ENCODE measurements at regions not wholly inside any gene's neighbourhood (a gene's known extent, or its start where the extent isn't known, plus 50 kb on each side); places are given as distances from the start of the nearest gene placed in this dataset.
A peak's percentile ranks its signal among the peaks of the same experiment; 100 is the strongest.

DNA sequence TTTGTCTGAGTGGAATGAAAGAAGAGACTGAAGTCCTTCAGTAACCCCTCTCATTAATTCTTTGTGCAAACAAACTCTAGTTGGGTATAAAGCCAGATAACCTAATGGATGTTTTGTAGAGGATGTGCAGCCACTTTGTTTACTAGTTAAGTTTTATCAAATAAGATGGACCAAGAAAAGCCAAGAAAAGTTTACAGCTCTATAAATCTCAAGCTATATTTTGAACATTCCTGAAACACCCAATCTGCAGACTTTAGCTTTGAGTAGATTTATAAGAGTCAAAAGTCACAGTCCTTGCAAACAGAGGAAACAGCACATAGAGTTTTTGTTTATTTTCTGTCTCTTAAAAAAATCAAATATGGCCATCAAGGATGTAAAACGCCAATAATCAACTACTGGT lies 452.9 kb downstream of the SPRY1 start:
- TF ChIP-seq EP300 (IDR thresholded peaks at IDR 0.05) (no peak), CTCF (IDR thresholded peaks at IDR 0.05) (no peak), POLR2AphosphoS5 (IDR thresholded peaks at IDR 0.05) (no peak), POLR2A (IDR thresholded peaks at IDR 0.05) (no peak)
- Histone ChIP-seq H3K27ac (no peak overlapping the region), H3K9me3 (no peaks in the 10 kb centered on the region), H3K4me3 (no peak overlapping the region), H3K4me1 (no peaks in the 10 kb centered on the region), H3K36me3 (no peaks in the 10 kb centered on the region), H3K27me3 (no peaks in the 10 kb centered on the region)
- intact Hi-C loops (cut with DNase I), result no loop called here
- 19 to 76% methylated on average over 1 of the region's 1 CpG for WGBS, 2 donors
- DNase-seq, result no peak

- intact Hi-C loops (cut with DNase I), result no loop called here
- no peaks in the 10 kb centered on the region for H3K27me3 ChIP-seq
- no peak for TF ChIP-seq POLR2AphosphoS5 (IDR thresholded peaks at IDR 0.05)
- no peak for TF ChIP-seq EP300 (IDR thresholded peaks at IDR 0.05)
- no peak for TF ChIP-seq CTCF (IDR thresholded peaks at IDR 0.05)
- no peak for TF ChIP-seq POLR2A (IDR thresholded peaks at IDR 0.05)
- DNase-seq, result no peak
- no peak overlapping the region for H3K4me3 ChIP-seq
- no peaks in the 10 kb centered on the region for H3K4me1 ChIP-seq
- WGBS, 2 donors, result 87 to 92% methylated on average over 3 of the region's 3 CpGs
- no peaks in the 10 kb centered on the region for H3K36me3 ChIP-seq
- no peaks in the 10 kb centered on the region for H3K9me3 ChIP-seq
- no peak overlapping the region for H3K27ac ChIP-seq
Measured at GRCh38 chr4:123851521-123851920, 454.9 kb downstream of the SPRY1 start.

DNA sequence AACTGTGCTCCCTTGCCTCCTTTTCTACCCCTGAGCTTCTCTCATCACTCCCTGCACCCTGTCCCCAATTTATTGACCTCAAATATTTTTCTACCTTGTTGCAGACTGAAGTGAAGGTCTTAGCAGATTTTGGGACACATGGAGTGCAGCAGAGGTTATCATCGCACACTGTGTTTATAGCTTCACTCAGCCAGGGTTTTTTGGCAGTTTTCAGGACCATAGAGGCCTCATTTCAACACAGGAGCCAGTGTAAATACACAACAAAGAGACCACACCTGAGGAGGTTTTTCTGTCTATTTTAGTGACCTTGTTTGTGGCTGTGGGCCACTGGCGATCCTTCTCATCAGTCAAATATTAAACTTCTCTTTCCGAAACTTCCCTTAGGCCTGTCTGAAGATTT lies 457.1 kb downstream of the SPRY1 start:
- Histone ChIP-seq H3K36me3 (no peaks in the 10 kb centered on the region), H3K9me3 (no peaks in the 10 kb centered on the region), H3K4me1 (no peaks in the 10 kb centered on the region), H3K4me3 (no peak overlapping the region), H3K27me3 (no peaks in the 10 kb centered on the region), H3K27ac (no peak overlapping the region)
- 96% methylated on average over 3 of the region's 3 CpGs for WGBS, 2 donors
- intact Hi-C loops (cut with DNase I), result no loop called here
- DNase-seq, result no peak
- TF ChIP-seq CTCF (IDR thresholded peaks at IDR 0.05) (no peak), POLR2A (IDR thresholded peaks at IDR 0.05) (no peak), EP300 (IDR thresholded peaks at IDR 0.05) (no peak), POLR2AphosphoS5 (IDR thresholded peaks at IDR 0.05) (no peak)

GRCh38 chr4:123856689-123857545 lies 460.3 kb downstream of the SPRY1 start:
- no peaks in the 10 kb centered on the region for H3K4me1 ChIP-seq
- 4 to 19% methylated on average over 9 of the region's 9 CpGs for WGBS, 2 donors
- no peak for DNase-seq
- intact Hi-C loops (cut with DNase I), result no loop called here
- H3K27ac ChIP-seq, result peak overlapping the region; percentile 36 to 58 (median 46)
- H3K4me3 ChIP-seq, result no peak overlapping the region
- no peaks in the 10 kb centered on the region for H3K9me3 ChIP-seq
- H3K36me3 ChIP-seq, result no peaks in the 10 kb centered on the region
- no peak for TF ChIP-seq EP300 (IDR thresholded peaks at IDR 0.05)
- no peak for TF ChIP-seq CTCF (IDR thresholded peaks at IDR 0.05)
- no peak for TF ChIP-seq POLR2A (IDR thresholded peaks at IDR 0.05)
- TF ChIP-seq POLR2AphosphoS5 (IDR thresholded peaks at IDR 0.05), result no peak
- no peaks in the 10 kb centered on the region for H3K27me3 ChIP-seq

- Histone ChIP-seq H3K27ac (no peak overlapping the region), H3K36me3 (no peaks in the 10 kb centered on the region), H3K9me3 (no peaks in the 10 kb centered on the region), H3K4me1 (no peaks in the 10 kb centered on the region), H3K27me3 (no peaks in the 10 kb centered on the region), H3K4me3 (no peak overlapping the region)
- TF ChIP-seq POLR2AphosphoS5 (IDR thresholded peaks at IDR 0.05) (no peak), POLR2A (IDR thresholded peaks at IDR 0.05) (no peak), CTCF (IDR thresholded peaks at IDR 0.05) (no peak), EP300 (IDR thresholded peaks at IDR 0.05) (no peak)
- intact Hi-C loops (cut with DNase I), result no loop called here
- no peak for DNase-seq
- WGBS, 2 donors, result 87 to 92% methylated on average over 1 of the region's 1 CpG
Measured at GRCh38 chr4:123858465-123858864, 461.9 kb downstream of the SPRY1 start.

Data from sigmoid colon (tissue), 6 donors.